Vagina (tissue), 2 donors: ENCODE measurements at regions not wholly inside any gene's neighbourhood (a gene's known extent, or its start where the extent isn't known, plus 50 kb on each side); places are given as distances from the start of the nearest gene placed in this dataset.

Experiments
- DNase-seq, 2 donors: peaks; one replicate each; pipeline ENCODE4 v3.0.0-alpha.2; 2017; ENCODE audit errors: extremely low spot score in 2 of 2
- H3K27ac ChIP-seq: fragments of 200-600 bp; sonication (generic); one replicate; pipeline ENCODE4 v1.5.1; 2019
- H3K27me3 ChIP-seq: fragments of 200-600 bp; sonication (generic); one replicate; pipeline ENCODE4 v1.5.1; 2019
- H3K36me3 ChIP-seq, 2 donors: fragments of 200-600 bp; sonication (generic); one replicate each; pipeline ENCODE4 v1.5.1; 2017 to 2019
- H3K4me1 ChIP-seq: fragments of 200-600 bp; sonication (generic); one replicate; pipeline ENCODE4 v1.5.1; 2019
- H3K4me3 ChIP-seq, 2 donors: fragments of 200-600 bp; sonication (generic); 1 replicate in 1 of 2; 2 replicates in 1 of 2; pipeline ENCODE4 v1.5.1; 2016 to 2019
- H3K9me3 ChIP-seq: fragments of 200-600 bp; sonication (generic); one replicate; pipeline ENCODE4 v1.5.1; 2019
- CTCF ChIP-seq, 3 experiments: fragments of 450-650 bp in 2 of 3; fragments of 200-600 bp in 1 of 3; sonication (generic) in 1 of 3; IDR thresholded peaks; one replicate each; pipeline ENCODE4 v1.5.1; 2017 to 2019; ENCODE audit warnings: antibody characterized with exemption in 3 of 3, mild to moderate bottlenecking in 2 of 3, moderate library complexity in 2 of 3
- POLR2A ChIP-seq, 2 donors: fragments of 450-650 bp; IDR thresholded peaks; one replicate each; pipeline ENCODE4 v1.6.1; 2017; ENCODE audit warnings: antibody characterized with exemption in 2 of 2, mild to moderate bottlenecking in 2 of 2, moderate library complexity in 2 of 2
- POLR2AphosphoS5 ChIP-seq, 2 donors: sonication (generic); formaldehyde crosslinking; IDR thresholded peaks; one replicate each; pipeline ENCODE4 v1.9.0; 2017; ENCODE audit warnings: antibody characterized with exemption in 2 of 2, mild to moderate bottlenecking in 2 of 2, low read depth in 1 of 2; ENCODE audit not compliant: insufficient read depth in 1 of 2
- intact Hi-C: fragments of 100-400 bp; cut with DNase I; formaldehyde crosslinking; loops from one replicate; pipeline ENCODE4 v1.15.1; 2023

GRCh38 chr22:48051796-48052620, 1289.6 kb downstream of the TBC1D22A start:
- TF ChIP-seq POLR2A (IDR thresholded peaks at IDR 0.05) (no peak), POLR2AphosphoS5 (IDR thresholded peaks at IDR 0.05; ENCODE audit: insufficient read depth in 1 of 2, low read depth in 1 of 2) (no peak), CTCF (IDR thresholded peaks at IDR 0.05) (no peak)

GRCh38 chr22:48050836-48051235, 1288.4 kb downstream of the TBC1D22A start:
- Histone ChIP-seq H3K27me3 (no peaks in the 10 kb centered on the region), H3K4me3 (no peak overlapping the region), H3K9me3 (no peaks in the 10 kb centered on the region), H3K27ac (no peak overlapping the region), H3K36me3 (no peaks in the 10 kb centered on the region), H3K4me1 (no peaks in the 10 kb centered on the region)
- DNase-seq: peak; percentile 16 to 74
- intact Hi-C loops: no loop called here
- TF ChIP-seq POLR2AphosphoS5 (IDR thresholded peaks at IDR 0.05; ENCODE audit: insufficient read depth in 1 of 2, low read depth in 1 of 2): no peak
- no peak for TF ChIP-seq POLR2A (IDR thresholded peaks at IDR 0.05)
- TF ChIP-seq CTCF (IDR thresholded peaks at IDR 0.05): no peak

More at GRCh38 chr22:48051796-48052620, 1289.6 kb downstream of the TBC1D22A start:
- intact Hi-C loops: no loop called here
- DNase-seq: peak; percentile 79 to 82
- Histone ChIP-seq H3K4me3 (no peak overlapping the region), H3K4me1 (no peaks in the 10 kb centered on the region), H3K36me3 (no peaks in the 10 kb centered on the region), H3K27me3 (no peaks in the 10 kb centered on the region), H3K9me3 (no peaks in the 10 kb centered on the region), H3K27ac (no peak overlapping the region)

GRCh38 chr22:48049116-48049515, 1286.7 kb downstream of the TBC1D22A start:
- Histone ChIP-seq H3K27me3 (no peaks in the 10 kb centered on the region), H3K27ac (no peak overlapping the region), H3K36me3 (no peaks in the 10 kb centered on the region), H3K4me1 (no peaks in the 10 kb centered on the region), H3K4me3 (no peak overlapping the region), H3K9me3 (no peaks in the 10 kb centered on the region)
- DNase-seq: peak in 1 of 2 donors; percentile 64
- intact Hi-C loops: no loop called here
- no peak for TF ChIP-seq POLR2A (IDR thresholded peaks at IDR 0.05)
- TF ChIP-seq POLR2AphosphoS5 (IDR thresholded peaks at IDR 0.05; ENCODE audit: insufficient read depth in 1 of 2, low read depth in 1 of 2): no peak
- no peak for TF ChIP-seq CTCF (IDR thresholded peaks at IDR 0.05)

GRCh38 chr22:48047722-48048500, 1285.5 kb downstream of the TBC1D22A start:
- Histone ChIP-seq H3K36me3 (no peaks in the 10 kb centered on the region), H3K4me1 (no peaks in the 10 kb centered on the region), H3K27me3 (no peaks in the 10 kb centered on the region), H3K27ac (no peak overlapping the region), H3K4me3 (no peak overlapping the region), H3K9me3 (no peaks in the 10 kb centered on the region)
- peak in 1 of 2 donors; percentile 64 for DNase-seq
- intact Hi-C loops: no loop called here
- no peak for TF ChIP-seq POLR2AphosphoS5 (IDR thresholded peaks at IDR 0.05; ENCODE audit: insufficient read depth in 1 of 2, low read depth in 1 of 2)
- TF ChIP-seq CTCF (IDR thresholded peaks at IDR 0.05): no peak
- no peak for TF ChIP-seq POLR2A (IDR thresholded peaks at IDR 0.05)
